WI38 (cell line): ENCODE measurements at regions not wholly inside any gene's neighbourhood (a gene's known extent, or its start where the extent isn't known, plus 50 kb on each side); places are given as distances from the start of the nearest gene placed in this dataset.

Source experiments
- H3K4me3 ChIP-seq: 2 replicates; pipeline ENCODE4 v1.5.1; 2011; ENCODE audit warnings: low read depth, mild to moderate bottlenecking, control low read depth, low read length
- TF ChIP-seq, protein P1 (sequence below): IDR thresholded peaks from 2 replicates; pipeline ENCODE4 v1.5.1; 2012; ENCODE audit warnings: low read depth, mild to moderate bottlenecking, control low read depth, low read length

DNA sequence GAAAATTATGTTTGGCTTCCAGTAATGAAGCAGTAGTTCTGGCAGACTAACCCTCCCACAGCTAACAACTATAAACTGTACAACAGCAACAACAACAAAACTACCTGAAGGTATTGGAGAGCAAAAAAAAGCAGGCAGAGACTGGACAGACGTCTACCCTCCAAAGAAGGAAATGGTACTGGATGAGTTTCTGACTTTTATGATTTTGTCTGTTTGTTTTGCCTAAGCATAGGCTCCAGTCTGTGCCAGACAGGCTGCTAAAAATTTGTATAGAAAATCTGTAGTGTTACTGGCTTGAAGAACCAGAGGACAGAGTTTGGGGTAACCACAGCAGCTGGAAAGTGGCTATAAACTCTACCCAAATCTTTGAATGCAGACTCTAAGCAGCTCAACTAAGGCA is 131.3 kb downstream of the SLC25A47 start:
- TF ChIP-seq, protein P1, sequence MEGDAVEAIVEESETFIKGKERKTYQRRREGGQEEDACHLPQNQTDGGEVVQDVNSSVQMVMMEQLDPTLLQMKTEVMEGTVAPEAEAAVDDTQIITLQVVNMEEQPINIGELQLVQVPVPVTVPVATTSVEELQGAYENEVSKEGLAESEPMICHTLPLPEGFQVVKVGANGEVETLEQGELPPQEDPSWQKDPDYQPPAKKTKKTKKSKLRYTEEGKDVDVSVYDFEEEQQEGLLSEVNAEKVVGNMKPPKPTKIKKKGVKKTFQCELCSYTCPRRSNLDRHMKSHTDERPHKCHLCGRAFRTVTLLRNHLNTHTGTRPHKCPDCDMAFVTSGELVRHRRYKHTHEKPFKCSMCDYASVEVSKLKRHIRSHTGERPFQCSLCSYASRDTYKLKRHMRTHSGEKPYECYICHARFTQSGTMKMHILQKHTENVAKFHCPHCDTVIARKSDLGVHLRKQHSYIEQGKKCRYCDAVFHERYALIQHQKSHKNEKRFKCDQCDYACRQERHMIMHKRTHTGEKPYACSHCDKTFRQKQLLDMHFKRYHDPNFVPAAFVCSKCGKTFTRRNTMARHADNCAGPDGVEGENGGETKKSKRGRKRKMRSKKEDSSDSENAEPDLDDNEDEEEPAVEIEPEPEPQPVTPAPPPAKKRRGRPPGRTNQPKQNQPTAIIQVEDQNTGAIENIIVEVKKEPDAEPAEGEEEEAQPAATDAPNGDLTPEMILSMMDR = no peak
- no peak overlapping the region for H3K4me3 ChIP-seq

DNA sequence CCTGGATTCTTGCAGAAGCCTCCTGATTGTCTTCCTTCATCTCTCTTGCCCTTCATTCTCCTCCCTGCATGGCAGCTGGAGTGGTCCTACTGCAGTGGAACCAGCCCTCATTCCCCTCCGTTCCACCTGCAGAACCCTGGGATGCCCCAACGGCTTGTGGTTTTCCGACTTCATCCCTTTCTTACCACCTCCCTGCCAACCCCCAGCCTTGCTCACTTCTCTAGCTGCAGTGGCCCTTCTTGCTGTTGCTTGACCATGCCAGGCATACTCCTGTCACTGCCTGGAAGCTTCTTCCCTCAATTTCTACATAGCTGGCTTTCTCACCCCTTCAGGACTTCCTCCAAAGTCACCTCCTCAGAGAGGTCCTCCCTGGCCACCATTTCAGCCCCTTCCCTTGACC is 123.3 kb downstream of the BEGAIN start:
- TF ChIP-seq, protein P1 = no peak
- H3K4me3 ChIP-seq = no peak overlapping the region

DNA sequence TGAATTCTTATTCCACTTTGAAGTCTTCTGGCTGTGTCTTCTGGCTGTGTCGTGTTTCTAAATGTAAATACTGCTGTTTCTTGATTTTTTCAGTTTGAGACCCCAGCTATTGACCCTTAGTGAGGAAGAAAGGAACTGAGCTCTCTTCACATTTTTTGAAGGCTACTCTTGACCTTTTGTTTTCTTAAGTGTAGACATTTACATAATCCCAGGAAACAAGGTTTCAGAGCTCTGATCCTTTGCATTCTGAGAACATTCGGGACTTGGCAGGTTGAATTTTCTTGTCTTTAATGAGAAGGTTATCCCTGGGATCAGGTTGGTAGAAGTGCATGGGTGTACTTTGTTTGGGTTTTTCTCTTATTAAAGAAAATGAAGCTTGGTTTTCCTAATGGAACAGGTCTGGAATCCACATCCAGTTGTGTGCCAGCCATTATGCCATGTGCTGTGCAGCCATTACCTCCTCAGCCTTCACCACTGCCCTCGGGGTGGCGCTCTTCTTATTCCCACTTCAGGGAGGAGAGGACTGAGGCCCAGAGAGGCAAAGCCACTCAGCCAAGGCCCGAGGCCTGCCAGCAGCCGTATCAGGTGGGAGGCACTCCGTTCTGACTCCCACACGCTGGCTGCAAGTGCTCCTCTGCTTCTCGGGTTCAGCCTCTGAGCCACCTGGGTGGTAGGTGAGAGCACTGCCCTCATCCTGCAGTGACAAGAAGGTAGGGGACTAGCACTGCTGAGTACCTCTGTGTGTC is 120.9 kb downstream of the BEGAIN start:
- TF ChIP-seq, protein P1 = no peak
- H3K4me3 ChIP-seq = no peak overlapping the region

DNA sequence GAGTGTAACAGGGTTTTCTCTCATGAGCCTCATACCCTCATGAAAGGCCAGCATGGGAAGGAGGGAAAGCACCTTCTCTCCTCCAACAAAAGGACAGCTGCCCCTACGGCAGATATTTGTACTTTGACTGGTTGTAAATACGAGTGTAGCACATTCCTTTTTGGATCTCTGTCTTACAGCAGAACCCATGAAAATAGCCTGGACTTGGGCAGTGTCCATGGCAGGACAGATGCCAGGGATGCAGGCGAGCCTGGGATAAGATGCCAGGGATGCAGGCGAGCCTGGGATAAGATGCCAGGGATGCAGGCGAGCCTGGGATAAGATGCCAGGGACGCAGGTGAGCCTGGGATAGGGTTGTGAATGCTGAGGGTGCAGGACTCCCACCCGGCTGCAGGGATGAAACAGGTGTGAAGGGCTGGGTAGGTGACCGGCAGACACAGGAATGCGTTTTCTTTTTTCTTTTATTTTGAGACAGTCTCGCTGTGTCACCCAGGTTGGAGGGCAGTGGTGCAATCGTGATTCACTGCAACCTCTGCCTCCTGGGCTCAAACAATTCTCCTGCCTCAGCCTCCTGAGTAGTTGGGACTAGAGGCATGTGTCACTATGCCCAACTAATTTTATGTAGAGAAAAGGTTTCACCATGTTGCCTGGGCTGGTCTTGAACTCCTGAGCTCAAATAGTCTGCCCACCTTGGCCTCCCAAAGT is 120.0 kb downstream of the BEGAIN start:
- TF ChIP-seq, protein P1 = no peak
- no peak overlapping the region for H3K4me3 ChIP-seq

DNA sequence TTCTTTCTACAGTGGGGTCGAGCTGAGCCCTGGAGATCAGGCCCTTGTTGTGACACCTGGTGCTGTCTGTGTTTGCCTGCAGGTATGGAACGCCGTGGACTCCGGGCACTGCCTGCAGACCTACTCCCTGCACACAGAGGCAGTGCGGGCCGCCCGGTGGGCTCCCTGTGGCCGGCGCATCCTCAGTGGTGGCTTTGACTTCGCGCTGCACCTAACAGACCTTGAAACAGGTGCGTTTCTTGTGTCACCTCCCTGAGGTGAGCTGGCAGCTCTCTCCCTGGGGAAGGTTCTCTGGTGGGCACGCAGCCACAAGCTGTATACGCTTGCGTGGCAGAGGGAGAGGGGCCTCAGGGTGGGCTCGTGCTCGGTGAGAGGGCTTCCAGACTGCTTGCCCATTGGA is 119.3 kb downstream of the BEGAIN start:
- TF ChIP-seq, protein P1 = no peak
- H3K4me3 ChIP-seq = no peak overlapping the region

DNA sequence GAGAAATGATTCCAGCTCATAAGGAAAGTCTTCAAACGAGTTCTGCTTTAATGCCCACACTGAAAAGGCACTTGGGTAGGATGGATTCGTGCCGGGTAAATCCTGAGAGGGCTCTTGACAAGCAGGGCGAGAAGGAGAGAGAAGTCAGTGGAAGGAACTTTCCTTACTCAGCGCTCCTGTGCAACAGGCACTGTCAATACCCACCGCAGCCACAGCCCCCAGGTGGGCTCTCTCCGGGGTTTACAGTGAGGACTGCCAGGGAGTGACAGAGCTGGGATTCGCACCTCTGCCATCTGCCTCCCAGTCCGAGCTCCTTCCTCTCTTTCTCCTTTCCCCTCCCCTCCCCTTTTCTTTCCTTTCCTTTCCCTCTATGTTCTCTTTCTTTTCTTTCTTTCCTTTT is 118.7 kb downstream of the BEGAIN start:
- TF ChIP-seq, protein P1 = no peak
- H3K4me3 ChIP-seq = no peak overlapping the region
